NCI-H2227 treated with DMSO at 0.1 percent for 48 hours (cell line): ENCODE measurements at regions not wholly inside any gene's neighbourhood (a gene's known extent, or its start where the extent isn't known, plus 50 kb on each side); places are given as distances from the start of the nearest gene placed in this dataset.
"Not testable (repeated sequence)": the region's sequence is repeated elsewhere in the genome, so short reads cannot be mapped to it uniquely, and the experiment has no call there.

Experiments
- DNase-seq: peaks from one replicate; lab custom pipeline; 2025; lab: John Stamatoyannopoulos, UW

GRCh38 chr2:223467196-223467595 lies 135.0 kb downstream of the SCG2 start:
- no peak for DNase-seq

GRCh38 chr2:223469270-223470046 lies 132.7 kb downstream of the SCG2 start:
- DNase-seq, result no peak

- no peak for DNase-seq
Measured at GRCh38 chr2:223470602-223471001, 131.6 kb downstream of the SCG2 start.

- DNase-seq, result no peak
Measured at GRCh38 chr2:223472771-223473170, 129.4 kb downstream of the SCG2 start.

GRCh38 chr2:223474893-223475292 lies 127.3 kb downstream of the SCG2 start:
- no peak for DNase-seq

GRCh38 chr2:223475901-223476300 lies 126.3 kb downstream of the SCG2 start:
- no peak for DNase-seq

- DNase-seq, result no peak
Measured at GRCh38 chr2:223477318-223477717, 124.8 kb downstream of the SCG2 start.

GRCh38 chr2:223481486-223481885 lies 120.7 kb downstream of the SCG2 start:
- DNase-seq, result no peak

- DNase-seq, result no peak
Measured at GRCh38 chr2:223486751-223487150, 115.4 kb downstream of the SCG2 start.

GRCh38 chr2:223487214-223487846 lies 114.8 kb downstream of the SCG2 start:
- no peak for DNase-seq

GRCh38 chr2:223488814-223489213 lies 113.3 kb downstream of the SCG2 start:
- no peak for DNase-seq

- DNase-seq, result no peak
Measured at GRCh38 chr2:223494496-223494895, 107.7 kb downstream of the SCG2 start.

GRCh38 chr2:223494942-223495341 lies 107.2 kb downstream of the SCG2 start:
- DNase-seq, result no peak

GRCh38 chr2:223496853-223497252 lies 105.3 kb downstream of the SCG2 start:
- DNase-seq, result not testable (repeated sequence)

- no peak for DNase-seq
Measured at GRCh38 chr2:223500709-223501108, 101.5 kb downstream of the SCG2 start.

- no peak for DNase-seq
Measured at GRCh38 chr2:223501641-223502040, 100.5 kb downstream of the SCG2 start.

GRCh38 chr2:223503746-223504145 lies 98.4 kb downstream of the SCG2 start:
- DNase-seq, result no peak

- DNase-seq, result no peak
Measured at GRCh38 chr2:223508372-223508771, 93.8 kb downstream of the SCG2 start.

GRCh38 chr2:223510713-223511112 lies 91.4 kb downstream of the SCG2 start:
- no peak for DNase-seq

- DNase-seq, result no peak
Measured at GRCh38 chr2:223511168-223511567, 91.0 kb downstream of the SCG2 start.

- DNase-seq, result no peak
Measured at GRCh38 chr2:223513771-223514455, 88.2 kb downstream of the SCG2 start.

GRCh38 chr2:223519471-223519870 lies 82.7 kb downstream of the SCG2 start:
- DNase-seq, result no peak

GRCh38 chr2:223522796-223523195 lies 79.4 kb downstream of the SCG2 start:
- no peak for DNase-seq
